ENCODE measurements at regions not wholly inside any gene's neighbourhood (a gene's known extent, or its start where the extent isn't known, plus 50 kb on each side); places are given as distances from the start of the nearest gene placed in this dataset.

DNA sequence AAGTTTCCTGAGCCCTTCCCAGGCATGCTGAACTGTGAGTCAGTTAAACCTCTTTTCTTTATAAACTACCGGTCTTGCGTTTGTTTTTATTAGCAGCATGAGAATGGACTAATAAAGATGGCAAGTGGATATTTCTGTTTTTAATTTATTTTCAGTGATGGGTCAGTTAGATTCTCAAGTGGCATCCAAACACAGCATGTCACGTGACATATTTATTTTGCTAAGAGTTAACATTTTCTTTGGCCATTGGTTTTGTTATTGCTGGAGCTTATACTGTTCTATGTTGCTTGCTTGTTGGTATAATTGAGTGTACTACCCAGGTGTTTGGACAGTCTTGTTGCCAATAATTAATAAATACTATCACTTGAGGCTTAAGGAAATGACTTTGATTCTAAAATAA is 181.7 kb upstream of the MALRD1 start:
- Histone ChIP-seq H3K9ac (ENCODE audit: low read length) (no peak overlapping the region), H3K36me3 (ENCODE audit: insufficient read depth, low read length) (no peaks in the 10 kb centered on the region), H3K9me3 (ENCODE audit: low read length) (no peaks in the 10 kb centered on the region), H3F3A (ENCODE audit: insufficient read depth, low read length) (no peaks in the 10 kb centered on the region), H3K4me2 (ENCODE audit: low read length) (no peak overlapping the region), H3K27ac (ENCODE audit: low read depth, low read length, poor library complexity, severe bottlenecking) (no peak overlapping the region), H3K4me3 (ENCODE audit: low read depth, low read length, poor library complexity, severe bottlenecking) (no peak overlapping the region), H3K4me1 (ENCODE audit: insufficient read depth, low read length, severe bottlenecking) (no peaks in the 10 kb centered on the region), H3K9me2 (ENCODE audit: low read depth, low read length) (no peaks in the 10 kb centered on the region), H3K79me2 (ENCODE audit: insufficient read depth, low read length) (no peaks in the 10 kb centered on the region), H4K20me1 (ENCODE audit: insufficient read depth, low read length) (no peaks in the 10 kb centered on the region), H2AFZ (ENCODE audit: low read length) (no peak overlapping the region), H3K27me3 (ENCODE audit: insufficient read depth, low read length) (no peaks in the 10 kb centered on the region)
- no peak for TF ChIP-seq EZH2 (IDR thresholded peaks at IDR 0.05; ENCODE audit: borderline replicate concordance, low read length)
- TF ChIP-seq, protein P1, sequence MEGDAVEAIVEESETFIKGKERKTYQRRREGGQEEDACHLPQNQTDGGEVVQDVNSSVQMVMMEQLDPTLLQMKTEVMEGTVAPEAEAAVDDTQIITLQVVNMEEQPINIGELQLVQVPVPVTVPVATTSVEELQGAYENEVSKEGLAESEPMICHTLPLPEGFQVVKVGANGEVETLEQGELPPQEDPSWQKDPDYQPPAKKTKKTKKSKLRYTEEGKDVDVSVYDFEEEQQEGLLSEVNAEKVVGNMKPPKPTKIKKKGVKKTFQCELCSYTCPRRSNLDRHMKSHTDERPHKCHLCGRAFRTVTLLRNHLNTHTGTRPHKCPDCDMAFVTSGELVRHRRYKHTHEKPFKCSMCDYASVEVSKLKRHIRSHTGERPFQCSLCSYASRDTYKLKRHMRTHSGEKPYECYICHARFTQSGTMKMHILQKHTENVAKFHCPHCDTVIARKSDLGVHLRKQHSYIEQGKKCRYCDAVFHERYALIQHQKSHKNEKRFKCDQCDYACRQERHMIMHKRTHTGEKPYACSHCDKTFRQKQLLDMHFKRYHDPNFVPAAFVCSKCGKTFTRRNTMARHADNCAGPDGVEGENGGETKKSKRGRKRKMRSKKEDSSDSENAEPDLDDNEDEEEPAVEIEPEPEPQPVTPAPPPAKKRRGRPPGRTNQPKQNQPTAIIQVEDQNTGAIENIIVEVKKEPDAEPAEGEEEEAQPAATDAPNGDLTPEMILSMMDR (IDR thresholded peaks at IDR 0.05; ENCODE audit: low read length): no peak

DNA sequence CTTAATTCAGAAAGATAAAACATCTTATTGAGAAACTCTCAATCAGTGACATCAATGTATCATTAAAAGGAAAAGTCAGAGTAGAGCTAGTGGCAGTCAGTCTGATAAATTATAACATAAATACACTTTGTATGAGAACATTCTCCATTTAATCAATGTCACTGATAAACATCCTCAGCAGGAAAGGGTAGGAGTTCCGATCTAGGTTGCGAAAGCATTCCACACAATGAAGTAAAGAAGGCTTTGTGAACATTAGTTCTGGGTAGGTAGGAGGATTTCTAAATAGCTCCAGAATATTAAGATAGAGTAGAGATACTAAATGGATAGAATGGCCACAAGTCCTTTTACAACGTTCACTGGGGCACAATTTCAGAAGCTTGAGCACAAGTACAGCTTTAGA is 179.7 kb upstream of the MALRD1 start:
- H3F3A ChIP-seq (ENCODE audit: insufficient read depth, low read length): no peaks in the 10 kb centered on the region
- no peaks in the 10 kb centered on the region for H3K79me2 ChIP-seq (ENCODE audit: insufficient read depth, low read length)
- TF ChIP-seq, protein P1 (IDR thresholded peaks at IDR 0.05; ENCODE audit: low read length): no peak
- TF ChIP-seq EZH2 (IDR thresholded peaks at IDR 0.05; ENCODE audit: borderline replicate concordance, low read length): no peak
- H4K20me1 ChIP-seq (ENCODE audit: insufficient read depth, low read length): no peaks in the 10 kb centered on the region
- no peaks in the 10 kb centered on the region for H3K9me2 ChIP-seq (ENCODE audit: low read depth, low read length)
- H3K9ac ChIP-seq (ENCODE audit: low read length): no peak overlapping the region
- no peak overlapping the region for H2AFZ ChIP-seq (ENCODE audit: low read length)
- H3K4me1 ChIP-seq (ENCODE audit: insufficient read depth, low read length, severe bottlenecking): no peaks in the 10 kb centered on the region
- H3K4me3 ChIP-seq (ENCODE audit: low read depth, low read length, poor library complexity, severe bottlenecking): no peak overlapping the region
- H3K9me3 ChIP-seq (ENCODE audit: low read length): no peaks in the 10 kb centered on the region
- no peaks in the 10 kb centered on the region for H3K27me3 ChIP-seq (ENCODE audit: insufficient read depth, low read length)
- no peaks in the 10 kb centered on the region for H3K36me3 ChIP-seq (ENCODE audit: insufficient read depth, low read length)
- no peak overlapping the region for H3K4me2 ChIP-seq (ENCODE audit: low read length)
- no peak overlapping the region for H3K27ac ChIP-seq (ENCODE audit: low read depth, low read length, poor library complexity, severe bottlenecking)

DNA sequence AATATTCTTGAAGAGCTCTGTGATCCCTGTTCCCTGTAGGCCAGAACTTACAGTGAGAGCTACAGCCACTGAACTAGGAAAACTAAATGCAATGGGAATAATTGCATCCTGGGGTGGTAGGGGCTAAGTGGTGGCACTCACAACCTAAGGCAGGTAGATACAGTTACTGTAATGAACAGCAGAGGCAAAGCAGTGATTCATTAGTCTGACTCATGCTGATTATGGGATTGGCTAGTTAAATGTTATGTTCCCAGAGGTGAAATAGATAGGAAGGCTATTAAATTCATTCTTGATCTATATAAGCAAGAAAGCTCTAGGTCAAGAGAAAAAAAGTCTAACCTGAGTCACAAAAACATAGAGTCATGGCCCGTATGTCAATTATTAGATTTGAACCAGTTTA is 173.1 kb upstream of the MALRD1 start:
- Histone ChIP-seq H3K4me2 (ENCODE audit: low read length) (no peak overlapping the region), H3K9me3 (ENCODE audit: low read length) (no peaks in the 10 kb centered on the region), H3F3A (ENCODE audit: insufficient read depth, low read length) (no peaks in the 10 kb centered on the region), H3K36me3 (ENCODE audit: insufficient read depth, low read length) (no peaks in the 10 kb centered on the region), H3K4me1 (ENCODE audit: insufficient read depth, low read length, severe bottlenecking) (no peaks in the 10 kb centered on the region), H3K4me3 (ENCODE audit: low read depth, low read length, poor library complexity, severe bottlenecking) (no peak overlapping the region), H3K27me3 (ENCODE audit: insufficient read depth, low read length) (no peaks in the 10 kb centered on the region), H3K9ac (ENCODE audit: low read length) (no peak overlapping the region), H3K79me2 (ENCODE audit: insufficient read depth, low read length) (no peaks in the 10 kb centered on the region), H2AFZ (ENCODE audit: low read length) (no peak overlapping the region), H3K27ac (ENCODE audit: low read depth, low read length, poor library complexity, severe bottlenecking) (no peak overlapping the region), H3K9me2 (ENCODE audit: low read depth, low read length) (no peaks in the 10 kb centered on the region), H4K20me1 (ENCODE audit: insufficient read depth, low read length) (no peaks in the 10 kb centered on the region)
- TF ChIP-seq EZH2 (IDR thresholded peaks at IDR 0.05; ENCODE audit: borderline replicate concordance, low read length): no peak
- TF ChIP-seq, protein P1 (IDR thresholded peaks at IDR 0.05; ENCODE audit: low read length): no peak
